NCI-H1105 treated with DMSO at 0.1 percent for 48 hours (cell line): ENCODE measurements at regions not wholly inside any gene's neighbourhood (a gene's known extent, or its start where the extent isn't known, plus 50 kb on each side); places are given as distances from the start of the nearest gene placed in this dataset.

Experiments used
- DNase-seq: peaks from one replicate; lab custom pipeline; 2025; lab: John Stamatoyannopoulos, UW

DNA sequence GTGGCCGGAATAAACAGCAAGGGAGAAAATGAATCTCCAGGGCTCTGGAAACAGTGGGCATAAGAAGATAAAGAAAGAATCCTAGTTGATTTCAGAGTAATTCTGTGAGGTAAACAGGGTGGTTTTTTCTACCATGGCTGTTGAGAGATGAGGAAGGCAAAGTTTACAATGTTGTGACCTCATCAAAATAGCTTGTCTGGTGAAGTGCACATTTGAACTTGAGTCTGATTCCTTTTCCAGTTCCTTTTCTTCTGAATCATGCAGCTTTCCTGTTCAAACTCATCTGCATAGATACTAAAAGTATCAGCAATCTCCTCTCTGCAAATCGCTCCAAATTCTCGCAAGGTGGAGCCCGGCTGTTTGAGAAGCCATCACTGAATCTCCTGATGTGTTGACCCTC is 161.7 kb downstream of the PLPP3 start:
- DNase-seq, result no peak

DNA sequence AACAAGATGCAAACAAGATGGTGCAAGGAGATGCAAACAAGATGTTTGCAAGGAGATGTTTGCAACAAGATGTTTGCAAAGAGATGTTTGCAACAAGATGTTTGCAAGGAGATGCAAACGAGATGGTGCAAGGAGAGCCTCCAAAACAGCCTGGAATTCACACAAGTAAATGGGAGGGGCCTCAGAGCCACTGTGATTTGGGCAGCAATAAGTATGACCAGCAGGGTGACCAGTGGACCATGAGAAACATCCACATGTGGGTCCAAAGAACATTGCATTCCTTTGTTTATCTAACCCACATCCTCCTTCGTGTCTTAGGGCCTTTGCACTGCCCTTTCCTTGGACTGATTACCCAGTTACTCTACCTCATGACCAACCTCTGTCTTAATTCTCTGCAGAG is 162.9 kb downstream of the PLPP3 start:
- no peak for DNase-seq

DNA sequence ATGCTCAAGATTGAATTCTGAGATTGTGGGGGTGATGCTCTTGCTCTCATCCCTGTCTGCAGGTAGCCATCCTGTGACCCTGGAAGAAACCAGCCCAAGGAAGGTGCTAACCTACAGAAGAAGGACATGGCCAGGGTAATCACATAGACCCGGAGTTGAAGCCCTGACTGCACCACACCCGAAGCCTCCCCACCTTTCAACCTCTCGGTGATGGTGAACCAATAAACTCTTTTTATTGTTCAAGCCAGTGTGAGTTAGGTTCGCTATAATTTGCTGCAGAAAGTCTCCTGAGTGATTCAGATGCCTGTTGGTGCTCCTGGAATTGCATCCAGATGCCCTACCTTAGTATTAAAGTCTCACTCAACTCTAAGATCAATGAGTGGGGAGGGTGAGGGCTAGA is 163.6 kb downstream of the PLPP3 start:
- DNase-seq, result no peak

DNA sequence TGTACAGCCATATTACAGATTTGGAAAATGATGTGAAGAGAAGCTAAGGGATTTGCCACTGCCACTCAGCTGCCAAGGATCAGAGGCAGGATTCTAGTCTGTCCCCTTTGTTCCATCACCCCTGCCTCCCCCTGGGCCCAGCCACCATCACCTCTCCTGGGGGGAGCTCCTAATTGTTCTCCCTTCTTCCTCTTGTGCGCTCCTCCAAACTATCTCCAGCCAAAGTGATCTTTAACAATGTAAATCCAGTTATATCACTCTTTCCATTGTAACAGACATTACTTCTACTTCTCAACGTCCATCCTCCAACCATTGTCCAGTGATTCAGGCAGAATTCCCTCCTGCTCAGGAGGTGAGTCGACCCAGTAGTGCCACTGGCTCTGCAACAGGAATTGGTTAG is 164.1 kb downstream of the PLPP3 start:
- no peak for DNase-seq

DNA sequence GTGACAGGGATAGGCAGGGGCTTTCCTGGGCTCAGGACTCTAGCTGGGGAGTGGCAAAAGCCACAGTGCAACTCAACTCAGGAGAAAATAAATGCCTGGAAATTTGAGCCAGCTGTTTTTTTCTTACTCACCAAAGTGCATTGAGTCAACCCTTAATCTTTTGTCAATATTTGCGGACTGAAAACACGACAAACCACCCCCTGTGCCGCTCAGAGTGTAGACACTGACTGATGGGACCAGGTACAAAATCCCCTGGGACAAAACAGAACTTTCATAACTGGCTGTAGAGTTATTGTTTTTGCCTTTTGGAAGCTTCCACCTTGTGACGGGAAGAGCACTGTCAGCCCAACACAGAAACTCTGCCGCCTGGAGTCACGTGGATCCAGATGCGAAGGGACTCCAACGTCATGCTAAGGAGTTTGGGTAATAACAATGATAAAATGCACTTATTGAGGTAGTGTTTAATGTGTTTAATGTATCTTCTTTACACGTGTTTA is 164.6 kb downstream of the PLPP3 start:
- peak; percentile 16 for DNase-seq

DNA sequence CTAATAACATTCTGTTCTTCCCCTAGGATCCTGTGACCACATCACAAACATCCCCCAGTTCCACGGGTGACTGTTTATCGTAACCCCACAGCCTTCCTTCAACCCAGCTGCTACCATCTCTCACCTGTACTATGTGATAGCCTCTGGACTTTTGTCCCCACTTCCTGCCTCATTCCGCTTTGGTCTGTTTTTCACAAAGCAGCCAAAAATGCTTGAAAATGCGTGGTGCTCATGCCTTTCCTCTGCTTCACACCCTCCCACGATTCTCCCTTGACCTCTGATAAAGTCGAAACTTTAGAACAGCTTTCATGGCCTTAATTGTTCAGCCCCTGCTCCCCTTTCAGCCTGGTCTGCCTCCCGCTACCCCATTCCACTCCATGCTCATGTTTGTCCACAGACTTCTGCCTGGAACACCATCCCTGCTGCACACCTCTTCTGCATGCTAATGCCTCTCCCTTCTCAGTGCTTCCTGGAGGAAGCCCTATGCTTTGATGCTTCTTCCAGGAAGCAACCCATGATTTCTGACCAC is 165.6 kb downstream of the PLPP3 start:
- no peak for DNase-seq

DNA sequence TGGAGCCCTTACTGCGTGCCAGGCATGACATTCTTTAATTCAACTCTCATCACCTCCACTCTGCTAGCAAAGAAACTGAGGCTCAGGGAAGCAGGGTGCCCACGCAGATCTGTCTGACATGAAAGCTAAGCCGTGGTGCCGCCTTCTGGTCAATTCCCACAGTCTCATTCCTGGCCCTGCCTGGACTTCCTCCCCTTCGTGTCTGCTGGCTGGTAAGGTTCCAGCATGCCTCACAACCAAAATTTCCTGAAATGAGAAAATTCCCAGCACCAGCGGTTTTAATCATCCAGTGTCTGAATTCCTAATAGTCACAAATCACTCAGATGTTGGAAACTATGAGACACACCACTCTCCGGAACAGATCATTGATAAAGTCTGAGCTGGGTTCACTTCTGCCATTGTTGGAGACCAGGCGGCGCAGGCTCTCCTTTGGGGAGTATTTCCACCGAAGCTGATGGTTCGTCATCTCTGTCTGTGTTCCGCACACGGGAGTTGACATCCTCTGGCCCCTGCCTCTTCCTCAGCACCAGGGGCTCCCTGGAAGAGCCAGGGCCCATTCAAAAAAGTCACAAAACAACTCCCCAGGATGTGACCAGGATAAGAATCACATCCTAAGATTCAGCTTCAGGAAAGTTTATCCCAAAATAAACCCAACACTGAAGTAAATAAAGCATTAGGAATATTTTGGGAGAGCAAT is 167.7 kb downstream of the PLPP3 start:
- no peak for DNase-seq

DNA sequence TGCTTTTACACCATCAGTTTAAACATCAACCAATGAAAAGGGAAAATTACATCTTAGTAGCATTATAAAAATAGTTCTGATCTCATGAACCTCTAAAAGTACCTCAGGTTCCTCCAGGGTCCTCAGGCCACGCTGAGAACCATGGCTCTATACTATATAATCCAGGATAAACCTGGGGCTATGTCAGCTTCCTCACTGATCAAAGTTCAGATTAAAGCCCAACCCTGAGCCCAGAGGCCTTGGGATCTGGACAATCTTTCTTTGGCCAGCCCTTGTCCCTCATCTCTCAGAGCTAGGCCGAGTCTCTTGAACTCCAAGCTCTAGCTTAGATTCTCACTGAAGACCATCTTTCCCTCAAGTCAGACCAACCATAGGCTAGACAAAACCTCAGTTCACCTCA is 168.3 kb downstream of the PLPP3 start:
- no peak for DNase-seq

DNA sequence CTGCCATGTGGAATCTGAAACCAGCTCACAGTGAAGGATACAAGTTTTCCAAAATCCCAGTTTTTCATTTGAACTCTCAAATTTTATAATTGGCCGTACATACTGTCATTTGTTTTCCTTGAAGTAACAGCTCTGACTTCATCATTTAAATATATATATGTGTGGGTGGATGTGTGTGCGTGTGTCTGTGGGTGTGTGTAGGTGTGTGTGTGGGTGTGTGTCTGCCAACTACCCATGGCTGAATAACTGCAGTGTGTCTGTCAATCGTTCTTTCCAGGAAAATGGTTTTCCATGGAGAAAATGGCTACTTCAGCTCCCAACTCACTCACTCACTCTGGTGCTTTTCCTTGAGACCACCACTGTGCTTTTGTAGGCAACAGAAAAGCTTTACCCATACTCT is 169.0 kb downstream of the PLPP3 start:
- DNase-seq, result no peak

DNA sequence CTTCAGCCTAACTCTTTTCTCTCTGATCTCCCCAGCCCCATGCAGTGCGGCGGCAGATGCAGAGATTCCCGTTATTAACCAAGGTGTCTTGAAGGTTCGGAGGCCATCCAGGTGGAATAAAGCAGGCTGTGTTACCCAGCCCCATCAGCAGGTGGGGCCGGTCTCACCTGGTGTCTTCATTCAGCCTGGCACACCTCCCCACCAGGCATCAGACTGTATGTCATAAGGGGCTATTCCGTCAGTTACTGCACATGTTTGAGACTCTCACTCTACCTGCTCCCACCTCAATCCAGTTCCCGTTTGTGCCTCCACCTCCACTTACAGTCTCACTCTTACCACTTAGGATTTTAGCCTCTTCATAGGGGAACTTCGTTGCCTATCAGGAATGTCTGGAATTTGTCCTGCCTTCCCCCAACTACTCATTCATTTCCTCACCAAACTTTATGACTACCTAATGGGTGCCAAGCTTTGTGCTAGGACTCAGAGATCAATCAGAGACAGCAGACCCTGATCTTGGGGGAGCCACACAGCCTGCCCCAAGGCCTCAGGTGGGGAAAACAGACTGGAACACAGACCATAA is 170.2 kb downstream of the PLPP3 start:
- no peak for DNase-seq

DNA sequence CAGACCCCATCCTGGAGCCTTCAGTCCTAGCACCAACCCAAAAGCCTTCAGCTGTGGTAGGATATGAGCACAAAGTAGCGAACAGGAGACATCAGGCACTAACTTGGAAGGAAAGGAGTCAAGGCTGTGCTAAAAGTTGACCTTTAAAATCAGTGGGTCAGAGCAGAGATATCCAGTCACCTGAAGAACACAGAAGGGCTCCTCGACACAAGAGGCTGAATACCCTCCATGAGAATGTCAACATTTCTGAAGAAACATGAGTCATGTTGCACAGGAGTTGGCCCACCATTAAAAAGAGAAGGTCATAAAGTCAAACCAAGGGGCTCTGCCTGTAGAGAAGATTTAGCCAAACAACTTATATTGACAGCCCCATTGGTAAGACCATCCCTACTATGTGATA is 172.5 kb downstream of the PLPP3 start:
- DNase-seq, result no peak

DNA sequence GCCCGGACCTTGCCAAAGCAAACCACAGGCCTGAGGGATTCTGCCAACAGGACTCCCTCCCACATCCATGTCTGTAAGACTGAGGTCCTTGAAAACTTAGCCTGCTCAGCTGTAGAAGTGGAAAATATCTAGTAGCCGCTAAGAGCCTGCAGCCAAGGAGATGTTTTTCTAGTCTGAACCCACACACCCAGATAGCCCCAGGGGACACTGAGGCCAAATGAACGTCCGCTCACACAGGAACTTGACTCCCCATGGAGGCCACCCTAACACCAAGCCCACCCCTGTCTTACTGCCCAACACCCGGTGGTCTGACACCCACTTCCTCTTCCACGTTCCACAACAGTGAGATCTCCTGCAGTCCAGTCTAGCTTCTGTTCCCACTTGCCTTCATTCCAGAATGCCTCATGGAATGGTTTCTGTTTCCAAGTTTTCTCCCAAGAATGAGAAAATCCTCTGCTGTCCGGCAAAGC is 174.8 kb downstream of the PLPP3 start:
- no peak for DNase-seq

DNA sequence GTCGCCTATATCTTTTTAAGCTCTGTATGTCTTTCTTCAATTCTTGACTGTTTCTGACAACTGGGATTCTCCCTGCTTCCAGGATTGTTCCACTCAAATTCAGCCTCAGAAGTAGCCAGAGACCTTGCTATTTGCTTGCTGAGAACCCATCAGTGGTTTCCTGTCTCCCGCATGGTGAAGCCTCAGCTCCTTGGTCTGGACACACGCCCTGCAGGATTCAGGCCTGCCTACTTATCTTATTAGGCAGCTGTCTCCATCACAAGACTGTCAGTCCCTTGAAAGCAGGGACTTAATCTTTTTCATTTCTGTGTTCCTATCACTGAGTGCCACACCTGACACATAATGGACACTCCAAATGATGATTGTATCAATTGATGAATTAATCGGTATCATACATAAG is 175.3 kb downstream of the PLPP3 start:
- no peak for DNase-seq

DNA sequence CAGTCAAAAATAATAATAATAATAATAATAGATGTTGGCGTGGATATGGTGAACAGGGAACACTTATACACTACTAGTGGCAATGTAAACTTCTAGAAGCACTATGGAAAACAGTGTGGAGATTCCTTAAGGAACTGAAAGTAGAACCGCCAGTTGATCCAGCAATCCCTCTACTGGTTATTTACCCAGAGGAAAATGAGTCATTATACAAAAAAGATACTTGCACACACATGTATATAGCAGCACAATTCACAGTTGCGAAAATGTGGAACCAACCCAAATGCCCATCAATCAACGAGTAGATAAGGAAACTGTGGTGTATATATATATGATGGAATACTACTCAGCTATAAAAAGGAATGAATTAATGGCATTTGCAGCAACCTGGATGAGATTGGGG is 176.0 kb downstream of the PLPP3 start:
- DNase-seq, result no peak

DNA sequence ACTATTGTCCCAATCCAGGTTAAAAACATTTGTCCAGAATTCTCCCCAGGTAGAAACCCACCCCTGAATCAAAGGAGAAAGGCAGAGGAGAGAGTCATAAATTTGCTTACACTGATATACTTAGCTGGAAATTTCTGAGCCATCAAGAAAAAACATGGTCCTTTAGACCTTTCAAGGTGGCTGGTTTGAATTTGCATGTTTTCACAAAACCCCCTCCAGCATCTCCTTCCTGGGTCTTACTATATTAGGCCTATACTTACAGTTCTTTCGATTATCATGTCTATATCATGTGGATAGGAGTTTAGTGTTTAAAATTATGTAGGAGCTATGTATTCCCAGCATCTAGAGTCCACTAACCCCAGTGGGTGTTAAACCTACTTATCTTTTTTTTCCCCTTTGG is 178.2 kb downstream of the PLPP3 start:
- no peak for DNase-seq

DNA sequence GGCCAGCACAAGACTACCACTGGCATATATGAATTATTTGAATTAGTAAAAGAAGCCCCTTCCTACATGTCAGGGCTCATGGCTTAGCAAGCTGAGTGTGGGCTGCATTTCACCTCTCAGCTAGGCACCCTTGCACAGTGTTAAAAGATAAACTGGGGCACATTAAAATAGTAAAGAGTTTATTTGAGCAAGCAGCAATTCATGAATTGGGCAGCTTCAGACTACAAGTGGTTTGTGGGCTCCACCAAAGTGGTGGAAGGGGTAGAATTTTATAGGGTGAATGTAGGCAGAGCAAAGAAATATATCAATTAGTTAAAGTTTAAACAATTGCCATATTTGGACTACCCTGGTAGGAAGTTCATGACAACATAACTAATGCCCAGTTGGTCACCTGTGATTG is 178.8 kb downstream of the PLPP3 start:
- no peak for DNase-seq

DNA sequence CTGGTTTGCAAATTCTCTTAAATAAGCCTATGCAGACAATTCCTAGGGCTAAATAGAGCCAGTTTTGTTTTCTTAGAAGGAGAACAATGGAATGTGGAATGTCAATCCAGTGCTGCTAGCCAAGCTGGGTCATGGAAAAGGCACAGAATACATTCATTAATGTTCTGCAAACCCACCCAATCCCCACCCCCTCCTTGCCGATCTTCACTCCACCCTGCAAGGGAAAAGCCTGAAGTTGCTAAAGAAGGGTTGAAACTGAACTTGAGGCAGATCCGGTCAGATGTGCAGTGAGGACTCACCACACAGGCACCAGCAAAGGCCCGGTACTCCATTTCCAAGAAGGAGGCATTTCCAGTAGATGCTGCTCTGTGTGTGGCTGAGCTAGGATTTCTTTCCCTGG is 179.6 kb downstream of the PLPP3 start:
- DNase-seq, result no peak

DNA sequence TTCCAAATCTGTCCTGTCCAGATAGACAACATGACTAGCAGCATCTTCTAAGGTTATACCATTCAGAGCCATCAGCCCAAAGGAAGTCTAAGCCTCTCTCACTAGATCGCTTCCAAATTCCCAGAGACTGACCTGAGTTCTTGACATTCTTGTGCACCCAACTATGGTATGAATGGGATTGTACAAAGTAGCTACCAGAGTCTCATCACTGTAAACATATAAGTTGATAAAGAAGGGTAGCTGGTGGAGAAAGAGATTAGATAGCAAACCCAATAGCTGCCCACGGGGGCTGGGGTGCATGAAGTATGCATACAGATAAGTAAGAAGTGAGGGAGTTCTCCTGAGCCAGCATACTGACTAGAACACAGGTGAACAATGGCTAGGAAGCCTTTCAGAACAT is 180.0 kb downstream of the PLPP3 start:
- DNase-seq, result no peak

DNA sequence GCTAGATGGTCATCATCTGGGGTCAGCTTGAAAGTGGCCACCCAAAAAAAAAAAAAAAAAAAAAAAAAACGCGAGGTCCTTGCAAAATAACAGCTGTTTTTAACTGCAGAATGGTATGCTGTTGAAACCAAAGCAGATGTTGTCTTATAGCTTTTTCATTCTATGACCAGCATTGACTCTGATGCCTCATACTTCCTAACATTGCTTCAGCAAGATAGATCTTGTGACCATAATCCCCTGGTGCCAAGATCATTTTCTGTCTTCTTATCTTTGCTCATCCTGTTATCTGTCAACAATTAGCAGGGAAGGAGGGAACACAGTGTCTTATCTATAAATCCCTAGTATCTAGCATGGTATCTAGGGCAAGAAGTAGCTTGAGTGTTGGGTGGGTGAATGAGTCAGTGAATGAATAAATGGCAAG is 181.5 kb downstream of the PLPP3 start:
- no peak for DNase-seq

DNA sequence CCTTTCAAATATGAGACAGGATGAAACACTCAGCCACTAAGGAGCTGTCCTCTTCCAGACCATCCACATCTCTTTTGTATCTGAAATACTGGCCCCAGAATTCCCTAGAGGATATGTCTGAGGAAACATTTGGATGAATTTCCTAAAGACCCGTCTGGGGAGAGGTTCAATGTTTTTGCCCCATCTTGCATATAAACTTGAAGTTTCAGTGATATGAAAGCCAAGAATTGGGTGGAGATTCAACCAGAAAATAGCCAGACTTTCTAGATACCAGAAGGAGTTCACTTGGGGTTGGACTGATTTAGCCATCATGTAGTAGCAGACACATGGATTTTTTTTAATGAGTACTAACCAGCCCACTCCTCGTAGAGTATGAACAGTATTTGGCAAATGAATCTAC is 182.0 kb downstream of the PLPP3 start:
- no peak for DNase-seq

DNA sequence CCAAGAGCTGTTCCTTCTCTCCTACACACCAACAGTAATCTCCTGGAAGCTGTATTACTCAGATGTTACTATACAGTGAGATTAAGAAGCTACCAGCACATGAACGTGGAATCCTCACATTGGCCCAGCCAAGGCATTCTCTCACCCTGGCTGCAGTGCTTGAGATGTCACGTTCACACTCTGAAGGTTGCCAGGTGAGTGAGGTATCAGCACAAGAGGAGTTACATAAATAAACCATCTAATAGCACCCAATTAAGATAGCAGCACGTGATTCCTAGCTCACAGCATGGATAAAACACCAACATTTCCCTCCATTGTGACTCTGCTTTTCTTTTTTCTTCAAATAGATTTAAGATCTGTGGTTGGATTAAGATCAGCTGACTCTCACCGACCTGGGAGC is 182.8 kb downstream of the PLPP3 start:
- DNase-seq, result no peak

DNA sequence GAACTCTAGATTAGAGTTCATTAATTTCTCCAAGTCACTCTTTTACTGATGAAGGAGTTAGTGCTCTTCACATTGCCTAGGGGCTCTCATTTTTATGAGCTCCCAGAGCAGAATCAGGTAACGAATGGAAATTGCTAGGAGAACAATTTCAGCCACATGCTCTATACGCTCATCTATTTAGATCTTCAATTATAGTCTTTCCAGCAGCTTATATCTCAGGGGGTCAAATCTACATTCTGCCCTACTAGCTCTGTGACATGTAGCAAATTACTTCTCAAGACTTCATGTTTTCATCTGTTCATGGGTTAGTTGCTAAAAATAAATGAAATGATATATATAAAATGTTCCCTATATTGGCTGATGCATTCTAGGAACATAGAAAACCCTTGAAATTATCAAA is 183.6 kb downstream of the PLPP3 start:
- no peak for DNase-seq

DNA sequence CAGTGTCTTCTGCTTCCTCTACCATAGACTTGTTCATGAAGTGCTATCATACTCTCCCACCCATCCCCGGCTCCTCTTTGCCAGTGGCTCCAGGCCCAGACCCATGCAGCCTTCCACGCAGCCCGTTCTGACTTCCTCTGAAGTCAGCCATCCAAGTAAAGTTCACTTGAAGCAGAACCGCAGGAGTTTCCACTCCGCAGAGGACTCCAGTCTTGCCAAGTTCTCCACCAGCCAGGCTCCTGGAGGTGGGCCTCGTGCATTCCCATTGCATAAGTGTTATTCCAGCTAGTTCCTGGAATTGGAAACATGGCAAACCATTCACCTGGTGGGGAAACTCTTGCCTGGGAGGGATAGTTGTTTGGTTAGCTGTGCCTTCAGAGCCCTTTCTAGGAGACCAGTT is 185.1 kb downstream of the PLPP3 start:
- DNase-seq, result no peak
